ENCODE measurements at regions not wholly inside any gene's neighbourhood (a gene's known extent, or its start where the extent isn't known, plus 50 kb on each side); places are given as distances from the start of the nearest gene placed in this dataset.

DNA sequence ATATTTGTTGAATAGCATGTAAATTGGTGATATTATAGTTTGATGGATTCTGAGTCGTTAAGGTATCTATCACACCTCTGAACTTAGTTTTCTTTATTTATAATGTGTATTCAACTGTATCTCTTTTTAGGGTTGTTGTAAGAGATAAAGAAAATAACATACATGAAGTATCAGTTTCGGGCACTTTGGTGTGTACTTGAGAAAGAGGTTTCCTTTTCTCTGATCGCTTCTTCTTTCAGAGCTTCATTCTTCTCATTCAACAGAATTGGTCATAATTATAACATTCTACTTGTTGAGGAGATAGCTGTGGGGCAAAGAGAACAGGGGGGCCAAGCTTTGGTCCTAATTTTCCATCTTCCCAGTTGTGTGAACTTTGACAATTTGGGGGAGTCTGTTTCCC lies 508.0 kb downstream of the PLPP3 start (continued):
- TF ChIP-seq REST (IDR thresholded peaks at IDR 0.05), result no peak

GRCh38 chr1:56070601-56071000 lies 508.8 kb downstream of the PLPP3 start:
- H3K4me2 ChIP-seq, result no peak overlapping the region
- 92% methylated on average over 1 of the region's 1 CpG for WGBS (ENCODE audit: missing lambda C conversion rate)

GRCh38 chr1:56069824-56070223 lies 509.5 kb downstream of the PLPP3 start:
- WGBS (ENCODE audit: missing lambda C conversion rate), result 96% methylated on average over 1 of the region's 1 CpG
- CTCF ChIA-PET, result no interaction called here
- ATAC-seq (no peak), FAIRE-seq (no peak), DNase-seq (ENCODE audit: low read depth in 1 of 2, low spot score in 1 of 2) (no peak)
- Histone ChIP-seq H3K9me3 (no peaks in the 10 kb centered on the region), H3K4me2 (no peak overlapping the region), H3K4me3 (no peak overlapping the region), H3K27ac (no peak overlapping the region), H3K4me1 (peaks cover 19% of the 10 kb centered on the region)
- POLR2A ChIA-PET, result no interaction called here
- TF ChIP-seq HOXA7 (CRISPR knock-in tag; IDR thresholded peaks at IDR 0.05) (no peak), EP300 (IDR thresholded peaks at IDR 0.05) (no peak), EHMT2 (IDR thresholded peaks at IDR 0.05; ENCODE audit: low read depth) (no peak), MAZ (IDR thresholded peaks at IDR 0.05; ENCODE audit: borderline replicate concordance, low read depth, low read length) (no peak), REST (IDR thresholded peaks at IDR 0.05) (no peak), MYC (IDR thresholded peaks at IDR 0.05; ENCODE audit: borderline replicate concordance, low read length) (no peak), CHD4 (IDR thresholded peaks at IDR 0.05; ENCODE audit: borderline replicate concordance) (no peak), NPAS2 (CRISPR knock-in tag; IDR thresholded peaks at IDR 0.05; ENCODE audit: borderline replicate concordance) (no peak), GATA3 (IDR thresholded peaks at IDR 0.05; ENCODE audit: borderline replicate concordance) (no peak), RARB (CRISPR knock-in tag; IDR thresholded peaks at IDR 0.05) (no peak), POLR2A (IDR thresholded peaks at IDR 0.05; ENCODE audit: low read length) (no peak)
- TF ChIP-seq, protein P1, sequence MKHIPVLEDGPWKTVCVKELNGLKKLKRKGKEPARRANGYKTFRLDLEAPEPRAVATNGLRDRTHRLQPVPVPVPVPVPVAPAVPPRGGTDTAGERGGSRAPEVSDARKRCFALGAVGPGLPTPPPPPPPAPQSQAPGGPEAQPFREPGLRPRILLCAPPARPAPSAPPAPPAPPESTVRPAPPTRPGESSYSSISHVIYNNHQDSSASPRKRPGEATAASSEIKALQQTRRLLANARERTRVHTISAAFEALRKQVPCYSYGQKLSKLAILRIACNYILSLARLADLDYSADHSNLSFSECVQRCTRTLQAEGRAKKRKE (CRISPR knock-in tag; IDR thresholded peaks at IDR 0.05; ENCODE audit: low read depth), result no peak
- TF ChIP-seq, protein P2, sequence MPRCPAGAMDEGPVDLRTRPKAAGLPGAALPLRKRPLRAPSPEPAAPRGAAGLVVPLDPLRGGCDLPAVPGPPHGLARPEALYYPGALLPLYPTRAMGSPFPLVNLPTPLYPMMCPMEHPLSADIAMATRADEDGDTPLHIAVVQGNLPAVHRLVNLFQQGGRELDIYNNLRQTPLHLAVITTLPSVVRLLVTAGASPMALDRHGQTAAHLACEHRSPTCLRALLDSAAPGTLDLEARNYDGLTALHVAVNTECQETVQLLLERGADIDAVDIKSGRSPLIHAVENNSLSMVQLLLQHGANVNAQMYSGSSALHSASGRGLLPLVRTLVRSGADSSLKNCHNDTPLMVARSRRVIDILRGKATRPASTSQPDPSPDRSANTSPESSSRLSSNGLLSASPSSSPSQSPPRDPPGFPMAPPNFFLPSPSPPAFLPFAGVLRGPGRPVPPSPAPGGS (IDR thresholded peaks at IDR 0.05), result no peak

More at GRCh38 chr1:56070601-56071000, 508.8 kb downstream of the PLPP3 start:
- DNase-seq (ENCODE audit: low read depth in 1 of 2, low spot score in 1 of 2) (no peak), FAIRE-seq (no peak), ATAC-seq (no peak)
- Histone ChIP-seq H3K9me3 (no peaks in the 10 kb centered on the region), H3K4me3 (no peak overlapping the region), H3K4me1 (peaks cover 11% of the 10 kb centered on the region), H3K27ac (no peak overlapping the region)
- ChIA-PET CTCF (no interaction called here), POLR2A (no interaction called here)
- no peak for TF ChIP-seq POLR2A (IDR thresholded peaks at IDR 0.05; ENCODE audit: low read length)
- TF ChIP-seq PHF8 (IDR thresholded peaks at IDR 0.05; ENCODE audit: borderline replicate concordance, low read depth), result no peak
- TF ChIP-seq ZFP36 (IDR thresholded peaks at IDR 0.05; ENCODE audit: borderline replicate concordance, partially characterized antibody), result no peak
- no peak for TF ChIP-seq HEYL (CRISPR knock-in tag; IDR thresholded peaks at IDR 0.05)
- no peak for TF ChIP-seq MAFK (IDR thresholded peaks at IDR 0.05; ENCODE audit: partially characterized antibody)
- TF ChIP-seq CHD2 (IDR thresholded peaks at IDR 0.05; ENCODE audit: low read length, partially characterized antibody), result no peak
- TF ChIP-seq POLR2AphosphoS2 (conservative IDR thresholded peaks at IDR 0.05; ENCODE audit: low read length), result no peak
- TF ChIP-seq MAZ (IDR thresholded peaks at IDR 0.05; ENCODE audit: borderline replicate concordance, low read depth, low read length), result no peak
- no peak for TF ChIP-seq ZC3H11A (IDR thresholded peaks at IDR 0.05)
- no peak for TF ChIP-seq EP300 (IDR thresholded peaks at IDR 0.05)
- TF ChIP-seq EHF (CRISPR knock-in tag; IDR thresholded peaks at IDR 0.05), result no peak
- TF ChIP-seq RARB (CRISPR knock-in tag; IDR thresholded peaks at IDR 0.05), result no peak
- TF ChIP-seq, protein P3, sequence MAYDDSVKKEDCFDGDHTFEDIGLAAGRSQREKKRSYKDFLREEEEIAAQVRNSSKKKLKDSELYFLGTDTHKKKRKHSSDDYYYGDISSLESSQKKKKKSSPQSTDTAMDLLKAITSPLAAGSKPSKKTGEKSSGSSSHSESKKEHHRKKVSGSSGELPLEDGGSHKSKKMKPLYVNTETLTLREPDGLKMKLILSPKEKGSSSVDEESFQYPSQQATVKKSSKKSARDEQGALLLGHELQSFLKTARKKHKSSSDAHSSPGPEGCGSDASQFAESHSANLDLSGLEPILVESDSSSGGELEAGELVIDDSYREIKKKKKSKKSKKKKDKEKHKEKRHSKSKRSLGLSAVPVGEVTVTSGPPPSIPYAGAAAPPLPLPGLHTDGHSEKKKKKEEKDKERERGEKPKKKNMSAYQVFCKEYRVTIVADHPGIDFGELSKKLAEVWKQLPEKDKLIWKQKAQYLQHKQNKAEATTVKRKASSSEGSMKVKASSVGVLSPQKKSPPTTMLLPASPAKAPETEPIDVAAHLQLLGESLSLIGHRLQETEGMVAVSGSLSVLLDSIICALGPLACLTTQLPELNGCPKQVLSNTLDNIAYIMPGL (CRISPR knock-in tag; IDR thresholded peaks at IDR 0.05; ENCODE audit: borderline replicate concordance), result no peak
- no peak for TF ChIP-seq SREBF2 (IDR thresholded peaks at IDR 0.05)
- TF ChIP-seq PBX3 (IDR thresholded peaks at IDR 0.05), result no peak
- TF ChIP-seq HOXB13 (CRISPR knock-in tag; IDR thresholded peaks at IDR 0.05; ENCODE audit: low read depth), result no peak
- TF ChIP-seq RNF2 (IDR thresholded peaks at IDR 0.05; ENCODE audit: borderline replicate concordance, low read depth), result no peak
- TF ChIP-seq BHLHE40 (IDR thresholded peaks at IDR 0.05; ENCODE audit: low read depth, low read length), result no peak
